ENCODE measurements at regions not wholly inside any gene's neighbourhood (a gene's known extent, or its start where the extent isn't known, plus 50 kb on each side); places are given as distances from the start of the nearest gene placed in this dataset.
"Not testable (repeated sequence)": the region's sequence is repeated elsewhere in the genome, so short reads cannot be mapped to it uniquely, and the experiment has no call there.

DNA sequence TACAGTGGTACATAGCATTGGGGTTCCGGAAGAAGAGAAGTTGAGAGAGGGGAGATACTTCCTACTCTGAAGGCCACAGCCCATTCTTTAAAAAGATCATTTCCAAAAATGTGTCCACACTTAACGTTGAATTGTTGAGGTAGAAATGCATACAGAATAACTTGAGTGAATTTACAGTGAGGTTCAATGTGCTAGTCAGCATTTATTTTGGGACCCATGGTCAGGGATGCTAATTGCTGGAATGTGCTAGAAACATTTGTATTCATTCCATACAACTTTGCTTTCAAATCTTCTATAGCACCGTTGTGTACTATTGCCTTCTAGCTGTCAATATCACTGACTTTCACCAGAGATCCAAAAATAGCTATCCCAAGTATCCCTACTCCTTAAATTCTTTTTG is 325.9 kb downstream of the SATB2 start:
- no peak for DNase-seq (ENCODE audit: low spot score)

DNA sequence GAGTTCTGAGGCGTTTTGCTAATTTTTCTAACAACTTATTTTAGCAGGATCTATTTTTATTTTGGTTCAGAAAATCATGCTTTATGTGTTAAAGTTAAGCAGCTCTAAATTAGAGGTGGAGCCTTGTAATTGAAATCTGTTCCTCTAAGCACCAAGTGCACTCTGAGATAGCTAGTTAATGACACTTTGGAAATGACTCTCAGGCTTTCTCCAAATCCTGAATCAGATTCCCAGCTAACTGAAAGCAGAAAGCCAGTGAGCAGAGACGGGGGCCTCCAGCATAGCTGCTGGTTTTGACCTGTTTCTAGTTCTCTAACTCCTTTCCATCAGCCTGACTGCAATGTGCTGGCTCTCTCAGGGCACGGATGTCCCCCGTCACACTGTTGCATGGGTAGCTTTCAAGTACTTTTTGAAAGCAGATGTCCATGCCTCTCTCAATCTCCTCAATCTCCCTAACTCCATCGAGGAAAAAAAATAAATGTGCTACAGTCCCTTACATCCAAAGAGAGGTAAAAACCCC is 326.5 kb downstream of the SATB2 start:
- no peak for DNase-seq (ENCODE audit: low spot score)

DNA sequence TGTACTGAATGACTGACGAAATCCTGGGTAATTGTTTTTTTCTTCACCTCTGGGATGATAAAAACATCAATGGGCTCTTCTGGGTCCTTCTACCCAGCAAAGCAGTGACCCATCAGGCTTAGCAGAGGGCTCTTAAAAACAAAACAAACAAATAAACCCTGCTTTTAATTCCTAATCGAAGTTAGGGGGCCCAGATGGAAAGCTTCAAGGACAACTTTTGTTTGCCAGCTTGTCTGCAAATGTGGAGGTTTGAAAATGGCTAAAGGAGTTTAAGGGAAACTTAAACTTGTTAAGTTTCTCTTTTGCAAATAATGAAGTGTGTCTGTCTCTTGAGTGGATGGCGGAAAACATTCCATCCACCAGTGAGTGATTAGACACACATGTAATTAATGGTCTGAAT is 327.2 kb downstream of the SATB2 start:
- no peak for DNase-seq (ENCODE audit: low spot score)

DNA sequence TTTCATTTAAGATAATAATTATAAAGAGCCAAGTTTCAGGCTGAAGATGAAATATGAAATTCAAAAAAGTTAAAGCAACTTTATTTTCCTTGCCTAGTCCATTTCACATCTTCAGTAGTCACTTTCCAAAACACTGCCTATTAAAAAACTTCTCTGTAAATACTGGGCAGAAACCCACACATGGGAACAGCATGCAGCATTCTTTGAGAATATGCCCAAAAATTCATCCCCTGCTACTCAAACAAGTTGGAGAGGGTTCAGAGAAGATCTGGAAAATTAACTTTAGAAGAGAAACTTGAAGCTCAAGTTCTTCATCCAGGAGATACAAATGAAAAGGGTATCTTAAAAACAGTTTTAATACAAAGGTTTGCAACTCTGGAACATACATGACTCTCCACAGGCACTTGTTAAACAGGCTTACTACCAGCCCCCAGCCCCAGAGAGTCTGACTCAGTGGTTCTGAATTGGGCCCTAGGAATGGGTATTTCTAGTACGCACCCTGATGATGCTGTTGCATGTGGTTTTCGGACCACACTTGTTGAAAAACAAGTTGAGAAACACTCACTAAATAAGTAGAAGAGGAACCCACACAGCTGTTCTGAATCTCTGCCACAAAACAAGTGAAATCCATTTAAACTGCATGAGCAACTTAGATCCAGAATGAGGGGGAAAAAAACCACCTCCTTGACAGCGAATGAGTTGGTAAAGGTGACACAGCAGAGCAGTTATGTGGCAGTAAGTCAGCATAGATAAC is 329.1 kb downstream of the SATB2 start:
- no peak for DNase-seq (ENCODE audit: low spot score)

DNA sequence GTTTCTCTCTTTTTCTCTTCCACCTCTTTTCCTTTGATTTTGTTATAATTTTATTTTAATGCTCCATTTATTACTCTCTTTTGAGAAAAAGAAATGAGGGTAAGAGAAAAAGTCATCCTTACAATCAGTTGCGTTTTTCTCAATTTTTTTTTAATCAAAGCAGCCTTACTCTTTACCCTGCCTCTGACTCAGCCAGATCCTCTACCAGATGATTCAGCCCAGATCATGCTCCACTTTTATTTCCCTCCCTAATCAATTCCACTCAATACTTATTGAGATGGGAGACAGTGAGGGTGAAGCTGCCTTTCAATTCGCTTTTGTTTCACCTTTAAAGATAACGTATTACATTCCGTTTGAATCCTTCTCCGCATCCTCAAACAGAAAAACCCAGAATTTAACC is 337.9 kb downstream of the SATB2 start:
- DNase-seq (ENCODE audit: low spot score) = no peak

DNA sequence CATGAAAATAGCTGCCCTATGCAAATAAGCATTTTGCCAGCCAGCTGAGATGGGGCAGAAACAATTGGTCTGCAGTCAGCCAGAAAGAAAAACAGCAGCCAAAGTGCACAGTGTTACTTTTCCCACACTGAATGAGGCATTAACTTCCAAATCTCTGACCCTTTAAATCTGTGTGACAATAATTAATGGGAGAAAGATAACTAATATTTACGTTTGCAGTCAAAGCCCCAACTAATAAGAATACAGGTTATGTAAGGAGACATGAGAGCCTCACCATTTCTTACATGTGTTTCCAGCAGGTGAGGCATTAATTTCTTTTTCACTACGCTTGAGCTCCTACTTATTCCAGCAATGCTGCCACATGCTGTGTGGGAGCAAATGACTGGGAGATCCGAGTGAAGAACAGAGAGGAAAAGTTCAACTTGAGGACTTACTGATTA is 339.0 kb downstream of the SATB2 start:
- DNase-seq (ENCODE audit: low spot score) = no peak

DNA sequence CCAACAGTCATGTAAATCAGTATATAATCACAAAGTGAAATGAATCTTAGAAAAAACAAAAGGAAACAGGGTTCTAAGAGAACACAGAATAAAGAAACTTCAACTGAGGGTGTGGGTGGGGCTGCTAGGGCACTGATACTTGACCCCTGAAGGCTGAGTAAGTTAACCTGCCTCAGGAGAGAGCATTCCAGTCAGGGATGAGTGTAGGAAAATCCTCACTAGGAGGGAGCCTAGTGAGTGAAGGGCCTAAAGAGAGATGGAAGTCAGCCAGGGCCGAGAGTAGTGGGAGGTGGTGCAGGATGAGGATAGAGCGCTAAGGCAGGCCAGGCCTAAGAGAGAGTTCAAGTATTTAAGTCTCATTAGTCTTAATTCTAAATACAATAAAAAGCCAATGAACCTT is 342.6 kb downstream of the SATB2 start:
- DNase-seq (ENCODE audit: low spot score) = no peak

DNA sequence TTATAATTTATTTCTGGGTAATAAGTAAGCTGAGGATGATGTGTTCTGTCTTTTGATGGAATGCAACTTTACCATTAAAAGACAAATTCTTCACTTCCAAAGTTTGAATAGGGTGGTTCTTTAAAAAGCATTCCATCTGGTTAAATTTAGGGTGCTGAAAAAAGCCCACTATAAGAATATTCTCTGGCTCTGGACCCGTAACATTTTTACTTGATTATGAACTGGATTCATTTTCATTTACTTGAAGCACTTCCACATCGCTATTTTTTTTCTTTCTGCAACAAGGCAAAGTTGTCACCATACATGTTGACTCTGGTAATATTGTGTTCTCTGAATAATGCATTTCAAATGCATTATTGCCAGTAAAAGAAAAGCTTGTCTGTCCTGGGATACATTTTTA is 344.6 kb downstream of the SATB2 start:
- DNase-seq (ENCODE audit: low spot score) = no peak

DNA sequence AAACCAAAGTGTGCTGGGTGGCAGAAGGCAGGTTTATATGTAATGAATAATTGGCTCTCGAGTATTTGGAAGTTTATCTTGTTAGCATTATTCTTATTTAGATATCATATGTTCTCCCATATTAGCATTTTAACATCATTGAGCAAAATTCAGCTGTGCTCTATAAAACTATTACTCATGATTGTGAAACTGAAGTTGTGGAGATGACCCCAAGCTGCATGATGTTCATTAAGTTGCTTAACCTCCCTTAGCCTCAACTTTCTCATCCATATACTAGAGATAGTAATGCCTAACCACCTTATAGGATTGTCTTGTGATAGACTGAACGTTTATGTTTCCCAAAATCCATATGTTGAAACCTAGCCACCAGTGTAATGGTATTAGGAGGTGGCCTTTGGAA is 346.3 kb downstream of the SATB2 start:
- no peak for DNase-seq (ENCODE audit: low spot score)

DNA sequence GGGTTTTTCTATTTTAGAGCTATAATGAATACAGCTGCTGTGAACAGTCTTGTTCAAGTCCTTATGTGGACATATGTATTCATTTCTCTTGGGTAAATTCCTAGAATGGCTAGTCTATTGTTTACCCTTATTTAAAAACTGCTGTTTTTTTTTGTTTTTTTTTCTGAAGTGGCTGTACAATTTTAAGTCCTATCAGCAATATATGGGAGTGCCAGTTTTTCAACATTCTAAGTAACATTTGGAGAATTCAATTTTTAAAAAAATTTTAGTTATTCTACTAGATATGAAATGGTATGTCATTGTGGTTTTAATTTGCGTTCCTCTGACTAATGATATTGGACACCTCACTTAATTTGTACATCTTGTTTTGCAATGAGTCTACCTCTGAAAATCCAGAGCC is 349.7 kb downstream of the SATB2 start:
- DNase-seq (ENCODE audit: low spot score) = no peak

DNA sequence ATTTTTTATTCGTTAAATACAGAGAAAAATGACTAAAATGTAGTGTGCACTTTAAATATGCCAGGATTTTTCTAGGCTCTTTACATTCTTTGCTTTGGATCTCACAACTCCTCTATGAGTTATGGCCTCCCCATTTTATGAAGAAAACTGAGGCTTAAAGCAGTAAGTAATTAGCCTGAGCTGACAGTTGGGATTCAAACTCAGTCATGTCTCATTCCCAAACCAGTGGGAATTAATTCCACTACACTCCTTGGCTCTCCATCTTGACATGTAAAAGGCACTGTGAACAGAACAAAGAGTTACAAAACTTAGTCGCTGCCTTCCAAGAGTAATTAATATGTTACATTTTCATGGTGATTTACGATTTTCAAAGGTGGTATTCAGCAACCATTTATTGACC is 351.9 kb downstream of the SATB2 start:
- no peak for DNase-seq (ENCODE audit: low spot score)

DNA sequence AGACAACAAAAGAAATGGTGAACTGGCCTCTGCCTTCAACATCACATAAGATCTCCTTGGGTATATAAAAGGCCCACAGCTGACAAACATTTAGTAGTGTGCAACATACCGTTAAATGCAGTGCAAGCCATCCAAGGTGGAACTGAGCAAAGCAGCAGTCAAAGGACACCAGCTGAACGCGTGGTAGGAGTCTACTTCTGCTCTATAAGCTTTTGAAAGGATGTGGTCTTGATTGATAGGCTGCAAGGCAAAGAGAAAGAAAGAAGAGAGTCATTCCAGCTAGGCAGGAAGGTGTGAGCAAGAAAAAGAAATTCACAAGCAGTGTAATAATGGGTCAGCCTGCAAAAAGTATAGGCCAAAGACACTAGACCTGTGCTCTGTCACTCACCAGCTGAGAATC is 356.3 kb downstream of the SATB2 start:
- DNase-seq (ENCODE audit: low spot score) = no peak

DNA sequence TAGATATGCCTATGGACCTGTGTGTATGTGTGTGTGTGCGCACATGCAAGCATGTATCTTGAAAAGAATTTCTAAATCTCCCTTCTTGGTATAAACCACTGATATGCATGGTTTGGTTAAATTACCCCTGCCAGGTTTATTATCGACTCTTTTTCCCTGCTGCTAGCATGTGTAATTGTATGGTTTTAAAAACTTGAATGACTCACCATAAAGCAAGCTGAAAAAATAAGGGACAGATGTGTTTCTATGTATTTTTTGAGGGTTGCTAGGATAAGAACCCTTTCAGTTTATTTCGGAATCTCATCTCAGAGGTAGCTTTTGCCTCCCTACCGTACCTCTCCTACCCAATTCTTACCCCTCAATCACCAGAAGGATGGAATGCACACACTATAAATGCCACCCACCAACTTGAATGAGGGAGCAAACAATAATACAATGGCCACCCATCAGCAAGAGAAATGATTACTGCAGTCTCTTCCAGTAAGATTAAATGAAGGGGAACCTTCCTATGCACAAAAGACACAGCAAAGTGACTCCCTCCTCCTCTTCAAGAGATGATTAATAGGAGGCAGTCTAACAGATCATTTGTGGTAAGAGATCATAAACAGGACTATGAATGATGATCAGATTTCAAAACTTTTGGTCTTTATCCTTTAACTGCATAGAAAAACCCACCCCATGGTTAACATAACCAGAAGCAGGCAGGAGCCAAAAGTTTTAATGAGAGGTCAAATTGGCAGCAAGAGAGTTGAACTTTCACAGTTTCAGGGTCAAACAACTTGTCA is 357.2 kb downstream of the SATB2 start:
- DNase-seq (ENCODE audit: low spot score) = no peak

DNA sequence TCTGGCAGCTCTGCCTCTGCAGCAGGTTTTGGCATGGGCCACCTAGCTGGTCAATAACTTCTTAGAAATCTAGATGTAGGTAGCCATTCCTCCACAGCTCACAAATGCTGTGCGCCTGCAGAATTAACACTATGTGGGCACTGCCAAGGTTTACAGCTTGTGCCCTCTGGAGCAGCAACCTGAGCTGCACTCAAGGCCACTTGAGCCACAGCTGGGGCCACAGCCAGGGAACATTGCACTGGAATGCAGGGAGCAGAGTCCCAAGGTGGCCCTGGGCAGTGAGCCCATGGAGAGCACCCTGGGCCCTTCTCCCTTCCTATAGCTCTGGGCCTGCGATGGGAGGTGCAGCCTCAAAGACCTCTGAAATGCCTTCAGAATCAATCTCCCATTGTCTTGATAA is 365.3 kb downstream of the SATB2 start:
- no peak for DNase-seq (ENCODE audit: low spot score)

DNA sequence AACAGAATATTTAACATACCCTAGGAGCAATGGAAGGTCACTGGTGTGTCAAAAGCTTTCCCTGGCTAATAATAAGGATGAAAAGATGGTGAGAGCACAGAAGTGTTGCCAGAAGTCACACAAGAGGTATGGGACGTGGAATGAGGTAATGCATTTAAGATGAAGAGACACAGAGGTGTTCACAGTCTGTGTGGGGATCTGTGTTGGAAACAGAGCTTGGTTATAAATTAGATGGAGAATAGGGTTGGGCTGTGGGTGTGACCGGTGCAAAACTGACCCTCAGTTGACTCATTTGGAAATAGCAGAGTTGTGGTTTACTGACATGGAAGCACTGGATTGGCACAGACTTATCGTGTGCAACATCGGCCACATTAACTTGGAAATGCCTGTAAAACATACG is 372.5 kb downstream of the SATB2 start:
- DNase-seq (ENCODE audit: low spot score) = no peak

DNA sequence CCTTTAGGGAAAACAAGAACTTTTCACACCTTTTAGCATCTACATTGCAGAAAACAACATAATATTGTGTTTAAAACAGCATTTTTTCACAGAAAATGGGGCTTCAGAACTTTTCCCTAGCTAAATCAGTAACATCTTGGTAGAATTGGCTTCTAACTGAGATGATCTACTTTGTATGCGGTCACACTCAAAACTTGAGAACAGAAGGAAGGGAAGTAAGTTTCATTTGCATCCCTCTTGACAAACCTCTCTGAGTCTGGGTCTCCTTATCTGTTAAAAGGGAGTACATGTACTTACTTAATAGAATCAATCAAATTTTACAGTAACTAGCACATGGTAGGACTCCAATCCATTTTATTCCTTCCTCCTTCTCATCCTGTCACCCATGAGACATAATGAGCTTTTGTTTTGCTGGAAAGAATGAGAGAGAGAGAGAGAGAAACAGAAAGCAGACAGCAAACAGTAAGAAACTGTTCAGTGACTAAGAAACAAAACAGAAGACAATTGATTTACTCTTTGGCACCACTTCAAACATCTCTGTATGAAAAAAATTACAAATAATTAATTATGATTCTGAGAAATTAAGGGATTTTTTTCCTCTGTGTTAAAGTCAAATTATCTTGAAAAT is 387.3 kb downstream of the SATB2 start:
- DNase-seq (ENCODE audit: low spot score) = no peak

DNA sequence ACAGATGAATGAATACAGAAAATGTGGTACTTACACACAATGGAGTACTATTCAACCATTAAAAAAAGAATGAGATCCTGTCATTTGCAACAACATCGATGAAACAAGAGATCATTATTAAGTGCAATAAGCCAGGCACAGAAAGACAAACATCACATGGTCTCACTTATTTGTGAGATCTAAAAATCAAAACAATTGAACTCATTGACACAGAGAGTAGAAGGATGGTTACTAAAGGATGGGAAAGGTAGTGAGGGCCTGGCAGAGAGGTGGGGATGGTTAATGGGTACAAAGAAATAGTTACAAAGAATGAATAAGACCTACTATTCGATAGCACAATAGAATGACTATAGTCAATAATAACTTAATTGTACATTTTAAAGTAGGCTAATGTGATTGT is 393.5 kb downstream of the SATB2 start:
- no peak for DNase-seq (ENCODE audit: low spot score)

DNA sequence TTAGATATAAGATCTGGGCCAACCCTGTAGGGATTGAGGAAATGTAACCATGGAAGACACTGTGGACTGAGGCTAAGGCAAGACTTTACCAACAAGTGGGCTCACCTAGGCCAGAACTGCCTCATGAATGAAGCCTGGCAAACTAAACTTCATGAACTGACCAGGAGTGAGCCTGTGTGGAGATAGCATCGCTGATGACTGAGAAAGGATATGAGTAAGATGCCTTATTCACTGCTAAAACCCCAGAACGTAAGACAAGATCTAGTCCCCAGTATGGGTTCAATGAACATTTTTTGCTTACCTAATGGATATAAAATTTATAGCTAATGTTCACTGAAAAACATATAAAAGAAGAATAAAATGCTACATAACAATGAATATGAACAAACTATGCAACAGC is 399.8 kb downstream of the SATB2 start:
- DNase-seq (ENCODE audit: low spot score) = no peak

DNA sequence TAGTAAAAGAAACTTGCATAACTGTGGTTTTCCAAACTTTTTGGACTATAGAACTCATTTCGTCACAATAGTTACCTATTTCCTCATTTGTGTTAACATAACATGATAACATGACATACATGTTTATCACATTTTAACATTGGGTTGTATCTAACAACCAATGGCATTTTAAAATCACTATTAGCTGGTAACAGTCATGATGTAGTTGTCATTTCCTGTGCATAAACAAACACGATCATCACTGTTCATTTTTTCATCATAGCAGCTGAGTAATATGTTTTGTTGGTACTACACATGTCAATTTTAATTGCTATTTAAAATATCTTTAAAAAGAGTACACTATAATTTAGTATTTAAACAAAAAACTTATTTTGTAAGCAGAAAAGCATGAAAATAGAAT is 402.4 kb downstream of the SATB2 start:
- no peak for DNase-seq (ENCODE audit: low spot score)

DNA sequence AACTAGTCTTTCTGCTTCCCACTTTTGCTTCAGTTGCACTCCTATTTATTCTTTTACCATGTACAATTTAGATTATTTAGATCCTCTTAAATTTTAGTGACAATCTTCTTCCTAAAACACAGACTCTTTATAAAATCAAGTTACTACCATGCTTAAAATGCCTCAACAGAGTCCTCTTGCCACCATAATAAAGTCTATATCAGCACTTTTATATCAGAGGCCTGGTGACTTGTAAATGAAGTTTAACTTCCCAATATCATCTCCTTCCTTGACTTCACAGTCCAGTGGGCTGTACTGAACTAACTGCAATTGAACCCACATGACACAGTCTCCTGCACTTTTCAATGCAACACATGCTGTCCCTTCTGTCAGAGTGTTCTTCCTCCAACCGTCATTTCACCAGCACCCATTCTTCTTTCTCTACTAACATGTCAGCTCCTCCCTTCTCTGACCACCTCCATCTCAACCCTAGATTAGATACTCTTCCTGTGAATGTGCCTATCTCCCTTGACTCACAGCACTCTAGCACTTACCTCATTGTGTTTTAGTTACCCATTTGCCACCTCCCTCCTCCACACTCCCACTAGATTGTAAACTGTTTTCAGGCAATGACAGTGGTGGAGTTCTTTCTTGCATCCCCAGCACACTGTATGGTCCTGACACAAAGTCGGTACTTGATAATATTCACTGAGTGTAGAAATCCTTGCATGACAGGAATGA is 414.9 kb downstream of the SATB2 start:
- DNase-seq (ENCODE audit: low spot score) = no peak

DNA sequence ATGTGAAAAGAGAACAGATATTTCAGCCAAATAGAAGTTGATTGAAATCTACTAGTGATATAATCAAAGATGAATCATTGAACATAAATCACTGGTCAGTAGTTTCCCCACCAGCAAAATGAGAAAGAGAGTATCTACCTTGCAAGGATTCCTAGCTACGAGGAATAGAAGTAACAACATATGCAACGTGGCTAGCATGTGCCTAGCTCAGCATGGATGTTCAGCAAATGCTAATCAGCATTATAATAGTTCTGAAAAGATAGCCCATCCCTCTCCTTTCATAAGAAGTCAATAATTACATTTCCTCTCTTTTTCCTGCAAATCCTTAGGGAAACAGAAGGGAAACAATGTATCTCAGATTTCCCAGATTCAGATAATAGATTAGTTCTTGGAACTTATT is 417.2 kb downstream of the SATB2 start:
- DNase-seq (ENCODE audit: low spot score) = no peak

DNA sequence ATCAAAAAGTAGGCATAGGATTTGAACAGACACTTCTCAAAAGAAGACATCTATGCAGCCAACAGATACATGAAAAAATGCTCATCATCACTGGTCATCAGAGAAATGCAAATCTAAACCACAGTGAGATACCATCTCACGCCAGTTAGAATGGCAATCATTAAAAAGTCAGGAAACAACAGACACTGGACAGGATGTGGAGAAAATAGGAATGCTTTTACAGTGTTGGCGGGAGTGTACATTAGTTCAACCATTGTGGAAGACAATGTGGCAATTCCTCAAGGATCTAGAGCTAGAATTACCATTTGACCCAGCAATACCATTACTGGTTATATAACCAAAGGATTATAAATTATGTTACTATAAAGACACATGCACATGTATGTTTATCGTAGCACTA is 424.0 kb downstream of the SATB2 start:
- not testable (repeated sequence) for DNase-seq (ENCODE audit: low spot score)

Data from umbilical cord (tissue), 1 donor.